ENCODE measurements at regions not wholly inside any gene's neighbourhood (a gene's known extent, or its start where the extent isn't known, plus 50 kb on each side); places are given as distances from the start of the nearest gene placed in this dataset.

DNA sequence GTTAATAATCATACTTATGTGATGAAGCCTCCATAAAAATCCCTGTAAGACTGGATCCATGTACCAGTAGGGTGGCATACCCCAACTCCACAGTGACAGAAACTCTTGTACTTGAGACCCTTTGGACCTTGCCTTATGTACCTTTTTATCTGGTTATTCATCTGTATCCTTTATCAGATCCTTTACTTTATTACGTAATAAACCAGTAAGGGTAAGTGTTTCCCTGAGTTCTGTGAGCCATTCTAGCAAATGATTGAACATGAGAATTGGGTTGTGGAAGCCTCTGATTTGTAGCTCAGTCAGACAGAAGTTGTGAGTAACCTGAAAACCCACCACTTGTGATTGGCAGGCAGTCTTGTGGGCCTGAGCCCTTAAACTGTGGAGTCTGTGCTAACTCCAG, 229.7 kb downstream of the FOXA2 start:
- Histone ChIP-seq H4K5ac (ENCODE audit: insufficient read length, low read depth, low read length) (no peak overlapping the region), H3K56ac (ENCODE audit: insufficient read length, low read depth, low read length) (no peak overlapping the region)
- H3K9me3 Mint-ChIP-seq = no peaks in the 10 kb centered on the region

More for the DNA sequence above, 229.7 kb downstream of the FOXA2 start:
- no CpG with 5 or more reads among the region's 1 CpG for WGBS (ENCODE audit: extremely low coverage, insufficient read length, low lambda C conversion rate)
- Histone ChIP-seq H2AK5ac (ENCODE audit: insufficient read length, low read length) (no peak overlapping the region), H2BK20ac (ENCODE audit: low read depth, low read length, poor library complexity, severe bottlenecking) (no peak overlapping the region), H3K27me3 (ENCODE audit: insufficient read depth, low read length) (no peaks in the 10 kb centered on the region), H4K8ac (replicated peaks; ENCODE audit: insufficient read length, low read depth, low read length) (no peak overlapping the region), H3K23me2 (ENCODE audit: insufficient read length, low read depth, low read length, poor library complexity, severe bottlenecking) (no peaks in the 10 kb centered on the region), H3K14ac (ENCODE audit: insufficient read depth, low read length) (no peak overlapping the region), H2BK120ac (ENCODE audit: low read depth, low read length, poor library complexity, severe bottlenecking) (no peak overlapping the region), H3K4ac (ENCODE audit: low read depth, low read length) (no peak overlapping the region), H3K9ac (ENCODE audit: extremely low read depth, insufficient read length, low read length) (no peak overlapping the region), H4K91ac (ENCODE audit: insufficient read length, low read depth, low read length) (no peak overlapping the region), H3T11ph (ENCODE audit: low read length) (no peak overlapping the region), H3K4me2 (ENCODE audit: insufficient read depth, insufficient read length, low read length) (no peak overlapping the region), H3K23ac (ENCODE audit: insufficient read length, low read depth, low read length) (no peak overlapping the region), H2BK12ac (ENCODE audit: insufficient read length, low read depth, low read length) (no peak overlapping the region), H2AFZ (ENCODE audit: low read length) (no peak overlapping the region), H2BK5ac (ENCODE audit: insufficient read length, low read length) (no peak overlapping the region), H3K18ac (ENCODE audit: insufficient read length, low read depth, low read length) (no peak overlapping the region), H3K27ac (ENCODE audit: insufficient read length, low read depth, low read length) (no peak overlapping the region), H3K79me2 (ENCODE audit: insufficient read depth, low read length) (no peaks in the 10 kb centered on the region), H3K9me3 (ENCODE audit: control insufficient read depth, low read depth, low read length) (no peaks in the 10 kb centered on the region), H3K4me1 (ENCODE audit: insufficient read depth, low read length) (no peaks in the 10 kb centered on the region), H4K20me1 (ENCODE audit: control insufficient read depth, insufficient read depth, insufficient read length) (no peaks in the 10 kb centered on the region), H3K79me1 (ENCODE audit: insufficient read depth, low read depth, low read length, poor library complexity, severe bottlenecking) (no peaks in the 10 kb centered on the region), H2BK15ac (ENCODE audit: low read depth, low read length) (no peak overlapping the region)
- DNase-seq = no peak
- Mint-ChIP-seq H3K27me3 (ENCODE audit: low read depth) (peaks cover 36% of the 10 kb centered on the region), H3K4me3 (no peak overlapping the region), H3K27ac (no peak overlapping the region), H3K4me1 (no peaks in the 10 kb centered on the region), H3K36me3 (ENCODE audit: insufficient read depth in 1 of 3, low read depth in 3 of 3) (no peaks in the 10 kb centered on the region)
- TF ChIP-seq, protein P1, sequence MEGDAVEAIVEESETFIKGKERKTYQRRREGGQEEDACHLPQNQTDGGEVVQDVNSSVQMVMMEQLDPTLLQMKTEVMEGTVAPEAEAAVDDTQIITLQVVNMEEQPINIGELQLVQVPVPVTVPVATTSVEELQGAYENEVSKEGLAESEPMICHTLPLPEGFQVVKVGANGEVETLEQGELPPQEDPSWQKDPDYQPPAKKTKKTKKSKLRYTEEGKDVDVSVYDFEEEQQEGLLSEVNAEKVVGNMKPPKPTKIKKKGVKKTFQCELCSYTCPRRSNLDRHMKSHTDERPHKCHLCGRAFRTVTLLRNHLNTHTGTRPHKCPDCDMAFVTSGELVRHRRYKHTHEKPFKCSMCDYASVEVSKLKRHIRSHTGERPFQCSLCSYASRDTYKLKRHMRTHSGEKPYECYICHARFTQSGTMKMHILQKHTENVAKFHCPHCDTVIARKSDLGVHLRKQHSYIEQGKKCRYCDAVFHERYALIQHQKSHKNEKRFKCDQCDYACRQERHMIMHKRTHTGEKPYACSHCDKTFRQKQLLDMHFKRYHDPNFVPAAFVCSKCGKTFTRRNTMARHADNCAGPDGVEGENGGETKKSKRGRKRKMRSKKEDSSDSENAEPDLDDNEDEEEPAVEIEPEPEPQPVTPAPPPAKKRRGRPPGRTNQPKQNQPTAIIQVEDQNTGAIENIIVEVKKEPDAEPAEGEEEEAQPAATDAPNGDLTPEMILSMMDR (conservative IDR thresholded peaks at IDR 0.05) = no peak

All from H9 (cell line).